Activated naive CD8-positive, alpha-beta T cell treated with anti-CD3 and anti-CD28 coated beads, Interleukin-2, amount 10 ng/mL, durations not matched to agents 7 days and 5 days (primary cell): ENCODE measurements at regions not wholly inside any gene's neighbourhood (a gene's known extent, or its start where the extent isn't known, plus 50 kb on each side); places are given as distances from the start of the nearest gene placed in this dataset.

Experiments used
- ATAC-seq: fragments of 150-1000 bp; cut with Tn5 transposase; one replicate; pipeline ENCODE4 v1.10.0; 2021; ENCODE audit warnings: low read depth, moderate library complexity
- POLR2A ChIA-PET: fragments of 350-600 bp; sonication (Branson Sonifier 250); formaldehyde crosslinking; loops from one replicate; lab custom pipeline; 2021; ENCODE audit warnings: antibody characterized with exemption; lab: Charles Lee
- DNase-seq: peaks from one replicate; pipeline ENCODE4 v3.0.0; 2021
- H3K27ac Mint-ChIP-seq: one replicate; pipeline ENCODE4 v1.8.0; 2022; ENCODE audit warnings: mild to moderate bottlenecking, mixed read lengths
- H3K27me3 Mint-ChIP-seq: one replicate; pipeline ENCODE4 v1.8.0; 2022; ENCODE audit warnings: mild to moderate bottlenecking, moderate library complexity, mixed read lengths
- H3K36me3 Mint-ChIP-seq: one replicate; pipeline ENCODE4 v1.8.0; 2021; ENCODE audit warnings: mild to moderate bottlenecking, mixed read lengths
- H3K4me1 Mint-ChIP-seq: one replicate; pipeline ENCODE4 v1.8.0; 2021; ENCODE audit warnings: mixed read lengths
- H3K4me3 Mint-ChIP-seq: one replicate; pipeline ENCODE4 v1.8.0; 2022; ENCODE audit warnings: mild to moderate bottlenecking, moderate library complexity, mixed read lengths
- H3K9me3 Mint-ChIP-seq: one replicate; pipeline ENCODE4 v1.8.0; 2021; ENCODE audit warnings: mixed read lengths

DNA sequence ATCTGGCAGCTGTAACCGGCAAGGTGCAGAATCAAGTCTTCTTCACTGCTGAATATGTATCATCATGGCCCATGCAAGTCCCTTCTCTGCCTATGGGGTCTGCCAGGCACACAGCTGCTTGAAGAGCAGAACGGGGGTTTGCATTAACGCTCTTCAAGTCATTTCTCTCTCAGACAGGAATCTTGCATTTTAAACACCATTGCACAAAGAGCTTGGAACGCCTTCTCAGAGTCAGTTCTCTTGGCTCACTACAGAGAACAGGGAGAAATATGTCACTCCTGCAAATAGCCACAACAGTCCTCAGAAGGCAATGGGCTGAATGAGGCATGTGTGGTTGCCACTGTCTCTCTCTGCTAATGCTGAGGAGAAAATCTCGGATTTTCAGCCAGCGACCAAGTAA, 2173.5 kb upstream of the PIK3C3 start:
- POLR2A ChIA-PET = no interaction called here
- ATAC-seq = no peak
- no peak overlapping the region for H3K4me3 Mint-ChIP-seq
- H3K27me3 Mint-ChIP-seq = peaks cover 2% of the 10 kb centered on the region
- no peaks in the 10 kb centered on the region for H3K36me3 Mint-ChIP-seq
- H3K27ac Mint-ChIP-seq = no peak overlapping the region
- no peaks in the 10 kb centered on the region for H3K4me1 Mint-ChIP-seq
- no peaks in the 10 kb centered on the region for H3K9me3 Mint-ChIP-seq
- no peak for DNase-seq

DNA sequence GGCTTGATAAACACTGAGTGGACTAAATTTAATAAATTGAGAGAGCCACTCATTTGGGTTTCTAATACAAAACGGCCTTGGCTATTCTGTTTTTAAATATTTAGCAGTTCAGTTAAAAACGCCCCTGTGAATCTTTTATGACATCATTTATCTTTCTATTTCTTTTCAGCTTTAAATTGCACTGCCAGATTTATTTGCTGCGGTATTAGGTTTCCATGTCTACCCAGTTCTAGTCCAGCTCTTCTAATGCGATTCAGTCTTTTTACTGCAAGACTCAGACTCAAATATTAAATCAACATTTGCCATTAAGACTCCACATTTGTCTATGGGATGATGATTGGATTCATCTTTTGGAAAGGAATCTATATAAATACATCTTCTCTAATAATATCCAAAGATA, 2174.3 kb upstream of the PIK3C3 start:
- no peak for ATAC-seq
- Mint-ChIP-seq H3K36me3 (no peaks in the 10 kb centered on the region), H3K4me3 (no peak overlapping the region), H3K27me3 (peaks cover under 1% of the 10 kb centered on the region), H3K4me1 (no peaks in the 10 kb centered on the region), H3K27ac (no peak overlapping the region), H3K9me3 (no peaks in the 10 kb centered on the region)
- DNase-seq = no peak
- POLR2A ChIA-PET = no interaction called here

DNA sequence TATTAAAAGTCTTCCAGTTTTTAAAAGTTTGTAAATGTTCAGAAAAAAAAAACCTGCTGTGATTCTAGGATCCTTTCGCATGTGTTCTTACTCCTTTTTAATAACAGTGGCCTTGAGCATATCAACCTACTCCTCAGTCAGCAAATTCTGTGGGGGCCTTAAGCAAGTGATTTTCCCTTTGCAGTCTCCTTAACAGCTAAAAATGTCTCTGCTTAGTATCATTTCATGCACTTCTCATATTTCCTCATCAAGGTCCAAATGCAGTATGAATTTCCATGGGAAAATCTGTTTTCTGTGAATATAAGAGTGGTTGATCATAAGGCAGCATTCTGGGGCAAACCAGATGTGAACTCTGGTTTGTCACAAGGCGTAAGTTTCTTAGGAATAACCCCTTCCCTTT, 2175.1 kb upstream of the PIK3C3 start:
- Mint-ChIP-seq H3K4me3 (no peak overlapping the region), H3K36me3 (no peaks in the 10 kb centered on the region), H3K27me3 (no peaks in the 10 kb centered on the region), H3K4me1 (no peaks in the 10 kb centered on the region), H3K9me3 (no peaks in the 10 kb centered on the region), H3K27ac (no peak overlapping the region)
- ATAC-seq = no peak
- DNase-seq = no peak
- POLR2A ChIA-PET = no interaction called here

DNA sequence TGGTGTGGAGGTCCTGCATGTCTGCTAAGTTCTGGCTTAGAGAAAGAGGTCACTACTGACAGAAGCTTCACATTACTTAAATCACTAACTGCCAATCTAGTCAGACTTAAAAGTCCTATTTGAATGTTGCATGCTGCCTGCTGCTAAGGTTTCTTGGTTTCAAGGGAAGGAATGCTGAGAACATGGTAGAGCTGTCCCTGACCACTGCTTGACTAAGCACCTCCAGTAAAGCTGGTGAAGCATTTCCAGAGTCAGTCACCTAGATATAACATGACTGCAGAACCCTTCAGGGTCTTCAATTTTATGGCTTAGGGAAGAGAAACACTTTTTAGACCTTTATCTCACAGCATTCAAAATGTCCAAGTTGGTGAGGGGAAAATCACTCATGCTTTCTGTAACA, 2178.3 kb upstream of the PIK3C3 start:
- ATAC-seq = no peak
- Mint-ChIP-seq H3K27ac (no peak overlapping the region), H3K9me3 (no peaks in the 10 kb centered on the region)

GRCh38 chr18:39774957-39775598, 2180.0 kb upstream of the PIK3C3 start:
- H3K36me3 Mint-ChIP-seq = no peaks in the 10 kb centered on the region
- no peaks in the 10 kb centered on the region for H3K4me1 Mint-ChIP-seq
- H3K27me3 Mint-ChIP-seq = no peaks in the 10 kb centered on the region
- no peak overlapping the region for H3K27ac Mint-ChIP-seq
- no peak overlapping the region for H3K4me3 Mint-ChIP-seq
- peaks cover 1% of the 10 kb centered on the region for H3K9me3 Mint-ChIP-seq
- POLR2A ChIA-PET = no interaction called here
- ATAC-seq = no peak
- no peak for DNase-seq

More for the DNA sequence above, 2178.3 kb upstream of the PIK3C3 start:
- DNase-seq = no peak
- POLR2A ChIA-PET = no interaction called here
- H3K4me3 Mint-ChIP-seq = no peak overlapping the region
- no peaks in the 10 kb centered on the region for H3K36me3 Mint-ChIP-seq
- no peaks in the 10 kb centered on the region for H3K27me3 Mint-ChIP-seq
- no peaks in the 10 kb centered on the region for H3K4me1 Mint-ChIP-seq

DNA sequence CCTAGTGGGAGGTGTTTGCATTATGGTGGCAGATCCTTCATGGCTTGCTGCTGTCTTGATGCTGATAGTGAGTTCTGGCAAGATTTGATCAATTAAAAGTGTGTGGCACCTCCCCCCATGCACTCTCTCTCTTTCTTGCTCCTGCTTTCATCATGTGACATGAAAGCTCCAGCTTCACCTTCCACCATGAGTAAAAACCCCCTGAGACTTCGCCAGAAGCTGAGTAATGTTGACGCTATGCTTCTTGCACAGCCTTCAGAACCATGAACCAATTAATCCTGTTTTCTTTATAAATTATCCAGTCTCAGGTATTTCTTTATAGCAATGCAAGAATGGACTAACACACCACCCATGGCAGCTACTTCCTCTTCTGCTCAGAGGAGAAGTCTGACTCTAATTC, 2181.4 kb upstream of the PIK3C3 start:
- Mint-ChIP-seq H3K27ac (no peak overlapping the region), H3K4me3 (no peak overlapping the region), H3K9me3 (peaks cover 3% of the 10 kb centered on the region), H3K27me3 (no peaks in the 10 kb centered on the region), H3K36me3 (no peaks in the 10 kb centered on the region), H3K4me1 (no peaks in the 10 kb centered on the region)
- POLR2A ChIA-PET = no interaction called here
- no peak for ATAC-seq
- no peak for DNase-seq

- no peaks in the 10 kb centered on the region for H3K36me3 Mint-ChIP-seq
- ATAC-seq = no peak
- H3K27ac Mint-ChIP-seq = no peak overlapping the region
- no peaks in the 10 kb centered on the region for H3K4me1 Mint-ChIP-seq
- peaks cover 3% of the 10 kb centered on the region for H3K9me3 Mint-ChIP-seq
- no peak overlapping the region for H3K4me3 Mint-ChIP-seq
- POLR2A ChIA-PET = no interaction called here
- no peak for DNase-seq
- H3K27me3 Mint-ChIP-seq = no peaks in the 10 kb centered on the region
Observed at GRCh38 chr18:39772155-39772919, 2182.7 kb upstream of the PIK3C3 start.

- H3K27me3 Mint-ChIP-seq = no peaks in the 10 kb centered on the region
- DNase-seq (no peak), ATAC-seq (no peak)
- peaks cover 4% of the 10 kb centered on the region for H3K9me3 Mint-ChIP-seq
- H3K27ac Mint-ChIP-seq = no peak overlapping the region
- no peaks in the 10 kb centered on the region for H3K36me3 Mint-ChIP-seq
- H3K4me1 Mint-ChIP-seq = no peaks in the 10 kb centered on the region
- H3K4me3 Mint-ChIP-seq = no peak overlapping the region
- POLR2A ChIA-PET = no interaction called here
Observed at GRCh38 chr18:39770399-39770798, 2184.6 kb upstream of the PIK3C3 start.

DNA sequence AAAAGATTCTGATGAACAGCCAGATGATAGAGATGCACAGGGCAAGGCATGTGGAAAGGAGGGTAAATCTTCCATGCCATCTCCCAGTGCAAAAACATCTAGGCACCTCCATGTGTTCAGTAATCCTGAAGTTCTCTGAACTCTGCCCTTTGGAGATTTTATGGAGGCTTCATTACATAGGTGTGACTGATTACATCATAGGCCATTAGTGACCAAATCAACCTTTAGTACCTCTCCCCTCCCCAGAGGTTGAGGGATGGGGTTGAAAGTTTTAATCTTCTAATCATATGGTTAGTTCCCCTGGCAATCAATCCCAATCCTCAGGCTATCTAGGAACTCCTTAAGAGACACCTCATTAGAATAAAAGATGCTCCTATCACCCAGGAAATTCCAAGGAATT, 2190.2 kb upstream of the PIK3C3 start:
- no peak for DNase-seq
- no peak for ATAC-seq
- Mint-ChIP-seq H3K9me3 (peaks cover 3% of the 10 kb centered on the region), H3K36me3 (no peaks in the 10 kb centered on the region), H3K27ac (no peak overlapping the region), H3K4me1 (no peaks in the 10 kb centered on the region), H3K27me3 (no peaks in the 10 kb centered on the region), H3K4me3 (no peak overlapping the region)
- POLR2A ChIA-PET = no interaction called here

DNA sequence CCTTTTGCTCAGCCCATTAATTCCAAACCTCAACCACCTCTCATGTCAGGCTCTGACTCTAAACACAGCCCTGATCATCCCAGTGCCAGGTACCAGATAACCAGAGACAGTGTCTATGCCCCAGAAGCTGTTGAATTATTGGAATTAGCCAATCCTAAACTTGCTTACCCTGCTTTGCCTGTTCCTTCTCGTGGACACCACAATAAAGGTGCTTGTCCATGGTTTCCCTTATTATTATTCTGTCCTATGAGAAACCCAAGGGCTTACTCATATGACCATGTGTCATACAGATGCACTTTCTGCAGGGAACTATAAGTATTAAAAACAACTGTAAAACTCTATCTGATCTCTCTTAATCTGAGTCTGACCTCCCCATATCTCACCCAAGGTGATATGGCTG, 2193.8 kb upstream of the PIK3C3 start:
- ATAC-seq (no peak), DNase-seq (no peak)
- H3K36me3 Mint-ChIP-seq = no peaks in the 10 kb centered on the region
- no peaks in the 10 kb centered on the region for H3K27me3 Mint-ChIP-seq
- no peak overlapping the region for H3K27ac Mint-ChIP-seq
- no peaks in the 10 kb centered on the region for H3K4me1 Mint-ChIP-seq
- H3K9me3 Mint-ChIP-seq = peaks cover under 1% of the 10 kb centered on the region
- POLR2A ChIA-PET = no interaction called here
- no peak overlapping the region for H3K4me3 Mint-ChIP-seq

DNA sequence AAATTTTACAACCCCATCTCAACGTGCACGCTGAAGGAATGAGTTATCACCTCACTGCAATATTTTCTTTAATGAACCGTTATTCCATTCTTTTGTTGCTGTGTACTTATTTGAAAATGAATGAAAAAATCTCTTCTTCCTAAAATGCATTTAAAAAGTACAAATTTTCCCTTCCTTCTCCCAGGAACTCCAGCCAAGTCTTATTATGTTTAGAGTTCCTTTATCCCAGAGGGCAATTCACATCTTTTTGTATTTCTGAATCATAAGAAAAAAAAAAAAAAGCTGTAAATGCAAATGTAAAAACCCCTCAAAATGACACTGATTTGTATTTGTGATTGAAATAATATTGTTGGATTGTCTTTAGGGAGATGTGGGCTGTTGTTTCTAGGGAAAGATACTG, 2194.3 kb upstream of the CELF4 start:
- Mint-ChIP-seq H3K27ac (no peak overlapping the region), H3K27me3 (no peaks in the 10 kb centered on the region), H3K4me3 (no peak overlapping the region), H3K4me1 (no peaks in the 10 kb centered on the region), H3K36me3 (no peaks in the 10 kb centered on the region), H3K9me3 (peaks cover 3% of the 10 kb centered on the region)
- ATAC-seq (no peak), DNase-seq (no peak)
- POLR2A ChIA-PET = no interaction called here

DNA sequence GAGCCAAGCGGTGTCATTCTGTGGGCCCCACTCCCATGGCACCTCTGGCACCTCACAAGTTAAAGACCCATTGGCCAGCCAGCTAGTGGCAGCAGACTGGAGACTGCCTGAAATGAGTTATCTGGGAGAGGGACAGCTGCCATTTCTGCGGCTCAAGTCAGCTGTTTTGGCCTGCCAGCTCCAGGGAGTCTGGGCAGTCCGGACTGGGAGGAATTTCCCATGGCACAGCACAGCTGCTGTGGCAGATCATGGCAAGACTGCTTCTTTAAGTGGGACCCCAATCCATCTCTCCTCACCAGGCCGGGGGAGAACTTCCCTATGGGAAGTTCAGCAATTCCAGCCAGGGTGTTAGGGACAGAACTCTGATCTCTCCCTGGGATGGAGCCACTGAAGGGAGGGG, 2187.6 kb upstream of the CELF4 start:
- ATAC-seq (no peak), DNase-seq (no peak)
- Mint-ChIP-seq H3K27ac (no peak overlapping the region), H3K9me3 (peaks cover 3% of the 10 kb centered on the region), H3K36me3 (no peaks in the 10 kb centered on the region), H3K27me3 (peaks cover 2% of the 10 kb centered on the region), H3K4me1 (no peaks in the 10 kb centered on the region), H3K4me3 (no peak overlapping the region)
- POLR2A ChIA-PET = no interaction called here

GRCh38 chr18:39752351-39752750, 2186.8 kb upstream of the CELF4 start:
- Mint-ChIP-seq H3K36me3 (no peaks in the 10 kb centered on the region), H3K4me1 (no peaks in the 10 kb centered on the region), H3K9me3 (peaks cover 3% of the 10 kb centered on the region), H3K27me3 (peaks cover 2% of the 10 kb centered on the region), H3K4me3 (no peak overlapping the region), H3K27ac (no peak overlapping the region)
- ATAC-seq (no peak), DNase-seq (no peak)
- POLR2A ChIA-PET = no interaction called here

DNA sequence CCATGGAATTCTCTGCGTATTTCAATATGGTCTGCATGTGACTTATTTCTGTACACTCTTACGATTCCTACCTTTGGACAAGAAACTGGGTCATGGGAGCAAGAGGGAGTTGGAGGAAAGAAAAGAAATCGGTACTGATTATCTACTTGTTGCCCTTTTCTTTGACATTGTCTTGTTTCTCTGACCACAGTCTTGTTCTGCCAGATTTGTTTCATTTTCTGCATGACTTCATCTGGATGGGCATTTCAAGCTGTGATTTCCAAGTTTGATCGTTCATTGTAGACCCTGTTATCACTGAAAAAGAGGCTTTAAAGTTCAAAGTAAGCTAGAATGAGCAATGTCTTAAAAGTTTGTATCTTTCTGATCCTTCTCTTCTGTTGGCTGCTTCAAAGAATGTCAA, 2186.3 kb upstream of the CELF4 start:
- no peak for ATAC-seq
- no peak for DNase-seq
- H3K4me3 Mint-ChIP-seq = no peak overlapping the region
- H3K36me3 Mint-ChIP-seq = no peaks in the 10 kb centered on the region
- POLR2A ChIA-PET = no interaction called here
- no peaks in the 10 kb centered on the region for H3K4me1 Mint-ChIP-seq
- H3K27ac Mint-ChIP-seq = no peak overlapping the region
- H3K27me3 Mint-ChIP-seq = peaks cover 2% of the 10 kb centered on the region
- H3K9me3 Mint-ChIP-seq = peaks cover 3% of the 10 kb centered on the region
